A204.1 (cell line): ENCODE measurements at regions not wholly inside any gene's neighbourhood (a gene's known extent, or its start where the extent isn't known, plus 50 kb on each side); places are given as distances from the start of the nearest gene placed in this dataset.

Experiments
- FAIRE-seq: peaks from 2 replicates; lab custom pipeline; 2012; peaks lifted over from hg19 to GRCh38; lab: Jason Lieb, UNC

- no peak for FAIRE-seq
Observed at GRCh38 chr22:47379037-47379436, 616.6 kb downstream of the TBC1D22A start.

DNA sequence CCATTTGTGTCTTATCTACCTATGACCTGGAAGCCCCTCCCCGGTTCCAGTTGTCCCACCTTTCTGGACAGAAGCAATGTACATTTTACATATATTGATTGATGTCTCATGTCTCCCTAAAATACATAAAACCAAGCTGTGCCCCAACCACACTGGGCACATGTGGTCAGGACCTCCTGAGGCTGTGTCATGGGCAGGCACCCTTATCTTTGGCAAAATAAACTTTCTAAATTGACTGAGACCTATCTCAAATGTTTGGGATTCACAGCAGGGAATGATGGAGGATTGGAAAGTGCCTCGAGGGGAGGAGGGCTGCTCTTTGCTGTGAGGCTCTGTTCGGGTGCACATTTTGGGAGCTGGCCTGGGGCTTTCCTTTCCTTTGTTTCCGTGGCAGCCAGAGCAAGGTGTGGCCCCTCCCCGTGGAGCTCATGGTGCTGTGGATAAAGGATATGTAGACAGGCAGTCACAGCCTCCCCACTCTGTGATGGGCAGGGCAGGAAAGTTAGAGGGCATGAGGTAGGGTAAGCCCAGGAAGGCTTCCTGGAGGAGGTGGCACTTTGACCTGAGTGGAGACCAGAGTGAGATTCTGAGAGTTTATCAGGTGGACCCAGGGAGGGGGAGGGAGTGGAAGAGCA is 615.6 kb downstream of the TBC1D22A start:
- no peak for FAIRE-seq

GRCh38 chr22:47376901-47377505 is 614.6 kb downstream of the TBC1D22A start:
- FAIRE-seq: no peak

GRCh38 chr22:47376322-47376700 is 613.9 kb downstream of the TBC1D22A start:
- FAIRE-seq: no peak

GRCh38 chr22:47375621-47376321 is 613.3 kb downstream of the TBC1D22A start:
- FAIRE-seq: no peak

GRCh38 chr22:47374901-47375575 is 612.6 kb downstream of the TBC1D22A start:
- no peak for FAIRE-seq

GRCh38 chr22:47374273-47374771 is 611.9 kb downstream of the TBC1D22A start:
- FAIRE-seq: no peak

GRCh38 chr22:47373648-47374272 is 611.3 kb downstream of the TBC1D22A start:
- FAIRE-seq: no peak

DNA sequence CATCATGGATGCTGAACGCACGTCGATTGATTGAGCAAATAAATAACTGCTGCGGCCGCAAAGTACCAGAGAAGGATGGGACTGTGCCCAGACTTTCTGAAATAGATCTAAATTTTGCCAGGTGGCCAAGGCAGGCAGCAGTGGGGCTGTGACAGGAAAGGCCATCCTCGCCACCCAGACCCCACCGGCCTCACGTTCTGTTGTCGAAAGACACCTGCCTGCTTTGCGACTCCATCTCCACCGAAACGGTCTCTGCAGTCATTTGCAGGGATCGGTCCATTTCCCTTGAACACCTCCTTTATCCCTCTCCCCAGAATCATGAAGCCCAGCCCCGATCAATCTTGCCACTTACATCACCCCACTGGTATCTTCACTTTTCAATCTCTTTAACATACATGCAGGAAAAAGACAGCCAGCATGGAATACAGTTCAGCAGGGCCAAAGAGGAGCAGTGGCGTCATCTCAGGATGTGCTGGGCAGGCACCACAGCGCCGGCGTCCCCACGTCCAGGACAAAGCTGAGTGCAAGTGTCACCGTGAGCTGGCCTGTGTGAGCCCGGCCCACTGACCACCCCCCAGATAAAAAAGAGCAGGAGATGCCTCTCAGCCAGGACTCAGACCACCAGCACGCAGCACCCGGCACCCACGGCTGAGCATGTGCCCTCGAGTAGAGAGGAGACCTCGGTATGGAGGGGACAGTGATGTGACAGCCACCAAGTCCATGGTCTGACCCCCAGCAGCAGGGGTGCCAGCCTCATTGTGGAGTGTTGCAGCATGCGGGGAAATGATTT is 610.3 kb downstream of the TBC1D22A start:
- no peak for FAIRE-seq

DNA sequence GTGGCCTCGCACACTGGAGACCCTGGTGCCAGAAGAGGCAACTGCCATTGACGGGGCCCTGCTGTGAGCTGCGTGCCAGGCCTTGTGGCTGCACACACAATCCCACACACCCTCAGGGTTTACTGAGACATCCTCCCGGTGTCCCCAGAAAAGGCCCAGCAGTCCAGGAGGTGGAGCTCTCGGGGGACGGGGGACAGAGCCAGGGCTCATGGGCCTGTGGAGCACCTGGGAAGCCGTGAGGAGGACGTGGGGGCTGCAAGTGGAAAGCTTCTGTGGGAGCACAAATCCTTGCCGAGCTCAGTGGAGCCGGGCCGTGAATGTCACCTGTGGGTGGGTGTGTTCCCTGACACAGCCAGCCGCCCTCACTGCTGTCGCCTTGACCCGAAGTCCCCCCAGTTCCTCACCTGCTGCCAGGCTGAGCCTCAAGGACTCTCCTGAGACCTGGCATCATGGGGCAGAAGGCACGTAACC is 609.7 kb downstream of the TBC1D22A start:
- no peak for FAIRE-seq

- FAIRE-seq: no peak
Observed at GRCh38 chr22:47371263-47372090, 609.0 kb downstream of the TBC1D22A start.

GRCh38 chr22:47370448-47371262 is 608.2 kb downstream of the TBC1D22A start:
- FAIRE-seq: no peak

GRCh38 chr22:47369431-47370015 is 607.1 kb downstream of the TBC1D22A start:
- no peak for FAIRE-seq

- FAIRE-seq: no peak
Observed at GRCh38 chr22:47369020-47369419, 606.6 kb downstream of the TBC1D22A start.

- no peak for FAIRE-seq
Observed at GRCh38 chr22:47367993-47368945, 605.8 kb downstream of the TBC1D22A start.

DNA sequence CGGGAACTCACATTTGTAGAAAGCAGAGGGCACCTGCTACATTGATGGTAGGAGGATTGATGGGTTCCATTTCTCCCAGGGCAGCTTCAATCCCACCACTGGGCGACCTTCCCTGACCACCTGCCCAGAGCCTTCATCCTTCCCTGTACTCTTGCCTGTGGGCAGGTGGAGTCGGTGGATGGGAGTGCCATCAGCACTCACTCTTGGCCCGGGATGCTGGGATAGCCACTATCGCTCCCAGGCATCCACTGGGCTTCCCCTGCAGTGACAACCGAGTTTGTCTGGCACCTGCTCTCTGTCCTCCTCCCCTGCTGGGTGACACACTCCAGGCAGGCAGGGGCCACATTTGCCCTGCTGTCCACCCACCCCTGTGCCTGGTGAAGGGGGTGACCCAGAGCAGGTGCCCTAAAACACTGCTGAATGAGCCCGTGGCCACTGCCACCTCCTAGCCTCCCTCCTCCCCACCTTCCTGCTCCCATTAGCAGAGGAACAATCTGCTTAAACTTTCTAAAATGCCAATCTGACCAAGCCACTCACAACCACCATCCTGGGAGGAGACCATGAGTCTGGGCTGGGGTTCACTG is 604.7 kb downstream of the TBC1D22A start:
- no peak for FAIRE-seq

DNA sequence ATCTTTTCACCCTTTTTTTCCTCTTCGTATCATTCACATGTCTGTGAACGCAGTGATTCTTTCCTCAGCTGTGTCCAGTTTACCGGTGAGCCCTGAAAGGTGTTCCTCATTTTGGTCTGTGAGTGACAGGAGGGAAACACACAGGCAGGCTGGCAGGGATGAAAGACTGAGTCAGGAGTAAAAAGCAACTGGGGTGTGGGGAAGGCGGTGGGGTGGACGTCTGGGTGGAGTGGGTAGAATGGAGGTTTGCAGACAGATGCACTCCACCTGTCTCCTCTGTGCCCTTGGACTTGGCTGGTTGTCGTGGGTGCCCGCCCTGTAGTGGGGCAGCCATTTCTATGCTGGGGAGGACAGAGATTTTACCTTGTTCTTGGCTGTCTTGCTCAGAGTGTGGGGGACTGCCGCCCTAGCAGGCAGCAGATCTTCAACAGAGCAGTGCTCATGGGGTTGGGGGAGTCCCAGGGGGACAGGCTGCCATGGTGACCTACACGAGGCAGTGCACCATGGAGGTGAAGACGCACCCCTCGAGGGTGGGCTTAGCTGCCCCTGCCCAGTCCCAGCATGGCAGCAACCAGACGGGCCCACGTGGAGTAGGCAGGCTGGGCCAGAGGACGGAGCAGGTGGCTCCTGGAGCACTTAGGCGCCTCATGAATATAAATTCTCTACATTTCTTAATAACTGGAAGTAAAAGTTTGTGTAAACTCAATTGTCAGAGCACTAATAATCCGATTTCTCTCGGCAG is 603.7 kb downstream of the TBC1D22A start:
- no peak for FAIRE-seq
